ENCODE measurements at regions not wholly inside any gene's neighbourhood (a gene's known extent, or its start where the extent isn't known, plus 50 kb on each side); places are given as distances from the start of the nearest gene placed in this dataset.

DNA sequence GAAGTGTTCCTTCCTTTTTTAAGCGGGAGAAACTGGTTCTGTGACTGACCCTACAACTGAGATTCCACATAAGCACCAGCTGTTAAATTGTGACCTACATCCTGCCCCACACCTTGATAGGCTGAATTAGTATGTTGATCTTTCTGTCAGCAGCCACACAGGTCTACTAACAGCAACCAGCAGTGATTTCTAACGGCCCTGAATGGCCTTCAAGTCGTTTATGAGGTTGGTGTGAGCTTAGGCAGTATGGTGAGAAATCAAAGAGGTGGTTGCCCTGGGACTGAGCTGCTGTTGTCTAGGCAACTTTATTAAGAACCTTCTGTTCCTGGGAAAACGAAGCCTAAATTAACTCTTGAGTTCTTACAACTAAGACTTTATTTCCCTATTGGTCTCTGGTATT is 197.2 kb upstream of the FSHR start (continued):
- TF ChIP-seq ZNF462 (CRISPR knock-in tag; IDR thresholded peaks at IDR 0.05), result no peak
- no peak for TF ChIP-seq ZNF114 (CRISPR knock-in tag; IDR thresholded peaks at IDR 0.05)

GRCh38 chr2:49343638-49344037 is 189.3 kb upstream of the FSHR start:
- Mint-ChIP-seq H3K27ac (no peak overlapping the region), H3K27me3 (ENCODE audit: insufficient read depth, low read depth, poor library complexity) (no peaks in the 10 kb centered on the region), H3K4me3 (no peak overlapping the region), H3K4me1 (no peaks in the 10 kb centered on the region), H3K36me3 (ENCODE audit: low read depth) (no peaks in the 10 kb centered on the region), H3K9me3 (no peaks in the 10 kb centered on the region)
- H3K27ac ChIP-seq (ENCODE audit: low read depth), result no peak overlapping the region
- no peaks in the 10 kb centered on the region for H3K4me1 ChIP-seq (ENCODE audit: insufficient read depth)
- H4K20me1 ChIP-seq (replicated peaks; ENCODE audit: insufficient read depth), result no peaks in the 10 kb centered on the region
- TF ChIP-seq, protein P1, sequence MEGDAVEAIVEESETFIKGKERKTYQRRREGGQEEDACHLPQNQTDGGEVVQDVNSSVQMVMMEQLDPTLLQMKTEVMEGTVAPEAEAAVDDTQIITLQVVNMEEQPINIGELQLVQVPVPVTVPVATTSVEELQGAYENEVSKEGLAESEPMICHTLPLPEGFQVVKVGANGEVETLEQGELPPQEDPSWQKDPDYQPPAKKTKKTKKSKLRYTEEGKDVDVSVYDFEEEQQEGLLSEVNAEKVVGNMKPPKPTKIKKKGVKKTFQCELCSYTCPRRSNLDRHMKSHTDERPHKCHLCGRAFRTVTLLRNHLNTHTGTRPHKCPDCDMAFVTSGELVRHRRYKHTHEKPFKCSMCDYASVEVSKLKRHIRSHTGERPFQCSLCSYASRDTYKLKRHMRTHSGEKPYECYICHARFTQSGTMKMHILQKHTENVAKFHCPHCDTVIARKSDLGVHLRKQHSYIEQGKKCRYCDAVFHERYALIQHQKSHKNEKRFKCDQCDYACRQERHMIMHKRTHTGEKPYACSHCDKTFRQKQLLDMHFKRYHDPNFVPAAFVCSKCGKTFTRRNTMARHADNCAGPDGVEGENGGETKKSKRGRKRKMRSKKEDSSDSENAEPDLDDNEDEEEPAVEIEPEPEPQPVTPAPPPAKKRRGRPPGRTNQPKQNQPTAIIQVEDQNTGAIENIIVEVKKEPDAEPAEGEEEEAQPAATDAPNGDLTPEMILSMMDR (conservative IDR thresholded peaks at IDR 0.05; ENCODE audit: low read depth in 2 of 2), result no peak
- no peak overlapping the region for H3K4me2 ChIP-seq
- ATAC-seq (no peak), DNase-seq (ENCODE audit: low spot score) (no peak)
- no peak overlapping the region for H2AFZ ChIP-seq
- no peaks in the 10 kb centered on the region for H3K79me2 ChIP-seq (replicated peaks; ENCODE audit: insufficient read depth)
- no peaks in the 10 kb centered on the region for H3K27me3 ChIP-seq (ENCODE audit: insufficient read depth)
- H3K9me2 ChIP-seq (ENCODE audit: insufficient read depth), result peaks cover 10% of the 10 kb centered on the region; the same call in 1 of the 2 replicates
- no peaks in the 10 kb centered on the region for H3K36me3 ChIP-seq (ENCODE audit: insufficient read depth)
- H3K4me3 ChIP-seq, result no peak overlapping the region
- H3F3A ChIP-seq (replicated peaks; ENCODE audit: low read depth), result no peaks in the 10 kb centered on the region

Data from GM23338 (cell line).